ENCODE measurements at regions not wholly inside any gene's neighbourhood (a gene's known extent, or its start where the extent isn't known, plus 50 kb on each side); places are given as distances from the start of the nearest gene placed in this dataset.

DNA sequence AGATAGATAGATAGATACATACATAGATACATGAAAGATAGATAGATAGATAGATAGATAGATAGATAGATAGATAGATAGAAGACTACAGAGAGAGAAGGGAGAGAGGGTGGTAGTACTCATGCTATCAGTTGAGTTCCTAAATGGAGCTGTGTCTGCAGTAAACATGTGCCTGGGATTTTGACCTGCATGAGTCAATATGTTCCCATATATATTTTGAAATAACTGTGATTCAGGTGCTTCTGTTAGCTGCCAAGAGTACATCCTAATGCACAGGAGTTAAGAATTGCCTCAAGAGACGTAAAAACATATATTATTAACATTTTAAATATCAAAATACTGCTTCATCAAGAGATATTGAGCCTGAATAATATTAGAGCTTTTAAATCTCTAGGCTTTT is 379.4 kb downstream of the GRXCR1 start:
- Histone ChIP-seq H3K4me1 (ENCODE audit: insufficient read depth, low read length, poor library complexity, severe bottlenecking) (no peaks in the 10 kb centered on the region), H3K9me2 (ENCODE audit: insufficient read depth, low read length) (no peaks in the 10 kb centered on the region), H2AFZ (ENCODE audit: low read length) (no peak overlapping the region), H3K9me3 (ENCODE audit: low read length) (no peaks in the 10 kb centered on the region), H3K79me2 (ENCODE audit: insufficient read depth, low read depth, low read length) (no peaks in the 10 kb centered on the region), H4K20me1 (ENCODE audit: insufficient read depth, low read length) (no peaks in the 10 kb centered on the region), H3K27ac (ENCODE audit: low read depth, low read length, poor library complexity, severe bottlenecking) (no peak overlapping the region), H3K4me3 (ENCODE audit: low read depth, low read length, poor library complexity, severe bottlenecking) (no peak overlapping the region), H3K4me2 (ENCODE audit: low read length) (no peak overlapping the region), H3K36me3 (ENCODE audit: insufficient read depth, low read length) (no peaks in the 10 kb centered on the region)
- BruUV-seq (replicated peaks) = no TSS peak
- DNase-seq (ENCODE audit: low spot score) = no peak
- ChIA-PET POLR2A (interaction anchor here (0.6 kb wide), 1 partner anchor 10 kb away, joined by 3 read pairs; no protein-coding TSS in a partner anchor), CTCF (ENCODE audit: unreplicated experiment) (no interaction called here)
- TF ChIP-seq, protein P1, sequence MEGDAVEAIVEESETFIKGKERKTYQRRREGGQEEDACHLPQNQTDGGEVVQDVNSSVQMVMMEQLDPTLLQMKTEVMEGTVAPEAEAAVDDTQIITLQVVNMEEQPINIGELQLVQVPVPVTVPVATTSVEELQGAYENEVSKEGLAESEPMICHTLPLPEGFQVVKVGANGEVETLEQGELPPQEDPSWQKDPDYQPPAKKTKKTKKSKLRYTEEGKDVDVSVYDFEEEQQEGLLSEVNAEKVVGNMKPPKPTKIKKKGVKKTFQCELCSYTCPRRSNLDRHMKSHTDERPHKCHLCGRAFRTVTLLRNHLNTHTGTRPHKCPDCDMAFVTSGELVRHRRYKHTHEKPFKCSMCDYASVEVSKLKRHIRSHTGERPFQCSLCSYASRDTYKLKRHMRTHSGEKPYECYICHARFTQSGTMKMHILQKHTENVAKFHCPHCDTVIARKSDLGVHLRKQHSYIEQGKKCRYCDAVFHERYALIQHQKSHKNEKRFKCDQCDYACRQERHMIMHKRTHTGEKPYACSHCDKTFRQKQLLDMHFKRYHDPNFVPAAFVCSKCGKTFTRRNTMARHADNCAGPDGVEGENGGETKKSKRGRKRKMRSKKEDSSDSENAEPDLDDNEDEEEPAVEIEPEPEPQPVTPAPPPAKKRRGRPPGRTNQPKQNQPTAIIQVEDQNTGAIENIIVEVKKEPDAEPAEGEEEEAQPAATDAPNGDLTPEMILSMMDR (conservative IDR thresholded peaks at IDR 0.05; ENCODE audit: low read length) = no peak
- no peak for TF ChIP-seq EZH2phosphoT487 (IDR thresholded peaks at IDR 0.05; ENCODE audit: borderline replicate concordance, low read depth, low read length)
- intact Hi-C loops (cut with micrococcal nuclease; ENCODE audit: unreplicated experiment) = no loop called here

DNA sequence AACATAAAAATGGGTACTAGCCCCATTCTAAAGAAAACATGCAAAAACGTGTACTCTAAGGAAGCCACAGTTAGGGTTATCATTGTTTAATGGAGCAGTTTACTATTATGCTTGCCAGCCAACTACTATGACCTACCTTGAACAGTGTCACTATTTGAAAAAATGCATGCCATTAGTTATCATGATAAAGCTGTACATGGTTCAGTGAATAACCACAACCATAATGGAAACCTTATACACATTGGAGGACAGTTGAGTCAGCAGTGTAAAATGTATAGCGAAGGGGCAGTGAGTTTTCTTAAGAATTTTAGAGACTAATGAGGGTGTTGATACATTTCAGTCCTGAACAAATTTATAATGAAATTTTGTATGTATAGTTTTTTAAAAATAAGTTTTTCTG is 381.9 kb downstream of the GRXCR1 start:
- no peaks in the 10 kb centered on the region for H3K9me3 ChIP-seq (ENCODE audit: low read length)
- no peaks in the 10 kb centered on the region for H3K79me2 ChIP-seq (ENCODE audit: insufficient read depth, low read depth, low read length)
- DNase-seq (ENCODE audit: low spot score) = no peak
- H3K4me2 ChIP-seq (ENCODE audit: low read length) = no peak overlapping the region
- no peak overlapping the region for H3K4me3 ChIP-seq (ENCODE audit: low read depth, low read length, poor library complexity, severe bottlenecking)
- no peaks in the 10 kb centered on the region for H3K4me1 ChIP-seq (ENCODE audit: insufficient read depth, low read length, poor library complexity, severe bottlenecking)
- no peak for TF ChIP-seq EZH2phosphoT487 (IDR thresholded peaks at IDR 0.05; ENCODE audit: borderline replicate concordance, low read depth, low read length)
- TF ChIP-seq, protein P1 (conservative IDR thresholded peaks at IDR 0.05; ENCODE audit: low read length) = no peak
- no peaks in the 10 kb centered on the region for H3K36me3 ChIP-seq (ENCODE audit: insufficient read depth, low read length)
- no TSS peak for BruUV-seq (replicated peaks)
- H2AFZ ChIP-seq (ENCODE audit: low read length) = no peak overlapping the region
- no peaks in the 10 kb centered on the region for H4K20me1 ChIP-seq (ENCODE audit: insufficient read depth, low read length)
- ChIA-PET CTCF (ENCODE audit: unreplicated experiment) (no interaction called here), POLR2A (interaction anchor here (0.7 to 1.1 kb wide), 2 partner anchors 9 to 30 kb away, joined by 3 to 4 read pairs; no protein-coding TSS in a partner anchor)
- no peak overlapping the region for H3K27ac ChIP-seq (ENCODE audit: low read depth, low read length, poor library complexity, severe bottlenecking)
- no peaks in the 10 kb centered on the region for H3K9me2 ChIP-seq (ENCODE audit: insufficient read depth, low read length)
- intact Hi-C loops (cut with micrococcal nuclease; ENCODE audit: unreplicated experiment) = no loop called here

DNA sequence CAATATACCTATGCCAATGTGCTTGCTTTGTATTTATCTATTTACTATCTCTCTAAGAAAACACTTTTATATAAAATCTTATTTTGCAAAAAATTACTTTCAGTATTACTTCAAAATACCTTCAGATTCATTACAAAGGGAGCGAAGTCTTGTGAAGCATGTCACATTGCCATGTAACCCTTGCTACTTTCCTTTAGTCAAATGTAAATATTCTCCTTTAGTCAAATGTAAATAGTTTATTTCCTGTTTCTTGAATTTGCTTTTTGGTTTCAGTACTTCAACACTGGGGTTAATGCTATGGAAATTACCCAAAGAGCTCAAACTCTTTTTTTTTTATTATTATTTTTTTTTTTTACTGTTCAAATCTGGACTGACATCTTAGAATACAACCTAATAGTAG is 383.3 kb downstream of the GRXCR1 start:
- Histone ChIP-seq H3K4me2 (ENCODE audit: low read length) (no peak overlapping the region), H3K36me3 (ENCODE audit: insufficient read depth, low read length) (no peaks in the 10 kb centered on the region), H3K27ac (ENCODE audit: low read depth, low read length, poor library complexity, severe bottlenecking) (no peak overlapping the region), H3K4me3 (ENCODE audit: low read depth, low read length, poor library complexity, severe bottlenecking) (no peak overlapping the region), H3K79me2 (ENCODE audit: insufficient read depth, low read depth, low read length) (no peaks in the 10 kb centered on the region), H2AFZ (ENCODE audit: low read length) (no peak overlapping the region), H3K9me3 (ENCODE audit: low read length) (no peaks in the 10 kb centered on the region), H3K4me1 (ENCODE audit: insufficient read depth, low read length, poor library complexity, severe bottlenecking) (no peaks in the 10 kb centered on the region), H4K20me1 (ENCODE audit: insufficient read depth, low read length) (no peaks in the 10 kb centered on the region), H3K9me2 (ENCODE audit: insufficient read depth, low read length) (no peaks in the 10 kb centered on the region)
- TF ChIP-seq EZH2phosphoT487 (IDR thresholded peaks at IDR 0.05; ENCODE audit: borderline replicate concordance, low read depth, low read length) = no peak
- TF ChIP-seq, protein P1 (conservative IDR thresholded peaks at IDR 0.05; ENCODE audit: low read length) = no peak
- ChIA-PET CTCF (ENCODE audit: unreplicated experiment) (no interaction called here), POLR2A (interaction anchor here (0.6 to 0.8 kb wide), 2 partner anchors 24 to 47 kb away, joined by 3 to 4 read pairs; no protein-coding TSS in a partner anchor)
- BruUV-seq (replicated peaks) = no TSS peak
- DNase-seq (ENCODE audit: low spot score) = no peak
- intact Hi-C loops (cut with micrococcal nuclease; ENCODE audit: unreplicated experiment) = no loop called here
